Liver (tissue), 8 donors: ENCODE measurements at regions not wholly inside any gene's neighbourhood (a gene's known extent, or its start where the extent isn't known, plus 50 kb on each side); places are given as distances from the start of the nearest gene placed in this dataset.

Experiments
- DNase-seq: peaks from one replicate; pipeline ENCODE4 v3.0.0-alpha.2; 2017; ENCODE audit warnings: low spot score
- H3K27ac ChIP-seq, 2 donors: one replicate each; pipeline ENCODE4 v1.7.0; 2013; ENCODE audit warnings: inconsistent platforms in 2 of 2, low read length in 2 of 2, control low read depth in 1 of 2, low read depth in 1 of 2, mild to moderate bottlenecking in 1 of 2
- H3K27me3 ChIP-seq, 4 donors: one replicate each; pipeline versions ENCODE4 v1.6.1 to v1.7.0; 2013; ENCODE audit warnings: low read length in 3 of 4, inconsistent platforms in 1 of 4, mild to moderate bottlenecking in 1 of 4, moderate library complexity in 1 of 4; ENCODE audit not compliant: control insufficient read depth in 4 of 4, insufficient read depth in 4 of 4
- H3K36me3 ChIP-seq, 4 donors: one replicate each; pipeline versions ENCODE4 v1.6.1 to v1.7.0; 2013; ENCODE audit warnings: low read length in 3 of 4, mild to moderate bottlenecking in 3 of 4, low read depth in 1 of 4, moderate library complexity in 1 of 4; ENCODE audit not compliant: control insufficient read depth in 4 of 4, insufficient read depth in 3 of 4
- H3K4me1 ChIP-seq, 4 donors: one replicate each; pipeline versions ENCODE4 v1.6.1 to v1.7.0; 2013; ENCODE audit warnings: low read length in 3 of 4, mild to moderate bottlenecking in 3 of 4, moderate library complexity in 1 of 4; ENCODE audit not compliant: control insufficient read depth in 4 of 4, insufficient read depth in 4 of 4
- H3K4me3 ChIP-seq, 3 donors: one replicate each; pipeline versions ENCODE4 v1.6.1 to v1.7.0; 2013; ENCODE audit warnings: low read length in 3 of 3, control low read depth in 1 of 3, low read depth in 1 of 3, mild to moderate bottlenecking in 1 of 3
- H3K9ac ChIP-seq, 2 donors: one replicate each; pipeline ENCODE4 v1.7.0; 2013; ENCODE audit warnings: low read length in 2 of 2, mild to moderate bottlenecking in 2 of 2, moderate library complexity in 2 of 2, control low read depth in 1 of 2, low read depth in 1 of 2
- H3K9me3 ChIP-seq, 4 donors: one replicate each; pipeline versions ENCODE4 v1.6.1 to v1.7.0; 2013; ENCODE audit warnings: low read length in 3 of 4; ENCODE audit not compliant: control insufficient read depth in 4 of 4
- EGR1 ChIP-seq, 2 donors: IDR thresholded peaks; 2 replicates each; pipeline ENCODE4 v1.6.1; 2016 to 2018; ENCODE audit warnings: antibody characterized with exemption in 2 of 2, low read depth in 2 of 2
- FOXA1 ChIP-seq: IDR thresholded peaks from 2 replicates; pipeline ENCODE4 v1.6.1; 2016; ENCODE audit warnings: antibody characterized with exemption
- FOXA2 ChIP-seq: IDR thresholded peaks from 2 replicates; pipeline ENCODE4 v1.6.1; 2016; ENCODE audit warnings: antibody characterized with exemption
- GABPA ChIP-seq, 2 donors: IDR thresholded peaks in 1 of 2; conservative IDR thresholded peaks in 1 of 2; 2 replicates each; pipeline ENCODE4 v1.6.1; 2016; ENCODE audit warnings: antibody characterized with exemption in 2 of 2, mild to moderate bottlenecking in 1 of 2, moderate library complexity in 1 of 2
- HNF4G ChIP-seq: IDR thresholded peaks from 2 replicates; pipeline ENCODE4 v1.6.1; 2016; ENCODE audit warnings: antibody characterized with exemption
- JUND ChIP-seq, 2 donors: IDR thresholded peaks; 2 replicates each; pipeline ENCODE4 v1.6.1; 2016; ENCODE audit warnings: antibody characterized with exemption in 2 of 2
- NR2F2 ChIP-seq: IDR thresholded peaks from 2 replicates; pipeline ENCODE4 v1.6.1; 2016; ENCODE audit warnings: antibody characterized with exemption
- RAD21 ChIP-seq, 2 donors: IDR thresholded peaks; 2 replicates each; pipeline ENCODE4 v1.6.1; 2016; ENCODE audit warnings: antibody characterized with exemption in 2 of 2, mild to moderate bottlenecking in 2 of 2
- RXRA ChIP-seq, 2 donors: IDR thresholded peaks; 2 replicates each; pipeline ENCODE4 v1.6.1; 2017 to 2018; ENCODE audit warnings: antibody characterized with exemption in 2 of 2, mild to moderate bottlenecking in 1 of 2
- SP1 ChIP-seq: IDR thresholded peaks from 2 replicates; pipeline ENCODE4 v1.6.1; 2018; ENCODE audit warnings: antibody characterized with exemption, mild to moderate bottlenecking
- YY1 ChIP-seq: IDR thresholded peaks from 2 replicates; pipeline ENCODE4 v1.6.1; 2016; ENCODE audit warnings: antibody characterized with exemption, mild to moderate bottlenecking
- WGBS: extraction: QIAGEN DNeasy Blood & Tissue Kit; methylation state at CpG from one replicate; pipeline ENCODE4 v1.1.7; 2013; 5-methylcytosine and 5-hydroxymethylcytosine counted together
- TF ChIP-seq, protein P1 (sequence below): IDR thresholded peaks from 2 replicates; pipeline ENCODE4 v1.6.1; 2016; ENCODE audit warnings: antibody characterized with exemption
- TF ChIP-seq, protein P2 (sequence below): IDR thresholded peaks from 2 replicates; pipeline ENCODE4 v1.6.1; 2016; ENCODE audit warnings: antibody characterized with exemption
- TF ChIP-seq, protein P3 (sequence below): IDR thresholded peaks from 2 replicates; pipeline ENCODE4 v1.6.1; 2016; ENCODE audit warnings: antibody characterized with exemption
- TF ChIP-seq, protein P4 (sequence below): fragments of 150-350 bp; IDR thresholded peaks from 2 replicates; pipeline ENCODE4 v1.5.1; 2017; ENCODE audit warnings: improper control_type of control experiment, low read depth, low read length; ENCODE audit not compliant: missing input control
- TF ChIP-seq, protein P5 (sequence below): IDR thresholded peaks from 2 replicates; pipeline ENCODE4 v1.6.1; 2016; ENCODE audit warnings: antibody characterized with exemption, mild to moderate bottlenecking
- donor health status: healthy.
- donor health status: healthy.
- donor health status: healthy.
- donor health status: healthy.
- donor health status: healthy.

DNA sequence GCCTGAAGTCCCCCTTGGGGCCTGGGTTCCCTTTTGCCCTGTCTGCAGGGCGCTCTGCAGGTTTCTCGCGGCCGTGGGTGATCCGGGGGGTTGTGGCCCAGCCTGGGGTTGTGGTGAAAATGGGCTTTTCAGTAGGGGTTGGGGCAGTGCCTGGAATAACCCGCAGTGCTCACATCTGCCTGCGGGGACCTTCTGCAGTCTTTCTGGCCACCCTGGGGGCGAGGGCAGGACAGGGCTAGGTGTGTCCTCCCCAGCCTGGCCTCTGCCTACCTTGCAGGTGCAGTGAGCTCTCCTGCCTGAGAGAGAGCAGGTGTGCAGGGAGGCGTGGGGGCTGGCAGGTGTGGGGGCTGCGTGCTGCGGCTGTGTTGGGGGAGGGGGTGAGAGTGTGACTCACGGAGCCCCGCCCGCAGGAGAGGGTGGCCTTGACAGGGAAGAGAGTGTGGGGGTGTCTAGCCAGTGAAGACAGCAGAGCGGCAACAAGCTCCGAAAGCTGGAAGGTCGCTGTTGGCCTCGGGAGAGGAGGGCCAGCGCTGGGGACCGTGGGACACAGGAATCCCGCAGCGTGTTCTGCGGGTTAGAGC is 131.4 kb downstream of the MRPL36 start:
- WGBS = 17% methylated on average over 23 of the region's 23 CpGs
- Histone ChIP-seq H3K9ac (no peak overlapping the region), H3K4me3 (no peak overlapping the region), H3K27me3 (peaks cover 3 to 12% (median 8%) of the 10 kb centered on the region in 4 donors), H3K36me3 (no peaks in the 10 kb centered on the region), H3K27ac (no peak overlapping the region), H3K4me1 (peaks cover 0 to 4% (median under 1%) of the 10 kb centered on the region in 4 donors), H3K9me3 (no peaks in the 10 kb centered on the region)
- no peak for DNase-seq
- TF ChIP-seq RXRA (IDR thresholded peaks at IDR 0.05) (no peak), SP1 (no peak), GABPA (IDR thresholded peaks at IDR 0.05 in 1 of 2, conservative IDR thresholded peaks at IDR 0.05 in 1 of 2) (no peak), EGR1 (IDR thresholded peaks at IDR 0.05; ENCODE audit: low read depth in 2 of 2) (no peak), HNF4G (no peak), JUND (IDR thresholded peaks at IDR 0.05) (no peak)
- TF ChIP-seq, protein P1, sequence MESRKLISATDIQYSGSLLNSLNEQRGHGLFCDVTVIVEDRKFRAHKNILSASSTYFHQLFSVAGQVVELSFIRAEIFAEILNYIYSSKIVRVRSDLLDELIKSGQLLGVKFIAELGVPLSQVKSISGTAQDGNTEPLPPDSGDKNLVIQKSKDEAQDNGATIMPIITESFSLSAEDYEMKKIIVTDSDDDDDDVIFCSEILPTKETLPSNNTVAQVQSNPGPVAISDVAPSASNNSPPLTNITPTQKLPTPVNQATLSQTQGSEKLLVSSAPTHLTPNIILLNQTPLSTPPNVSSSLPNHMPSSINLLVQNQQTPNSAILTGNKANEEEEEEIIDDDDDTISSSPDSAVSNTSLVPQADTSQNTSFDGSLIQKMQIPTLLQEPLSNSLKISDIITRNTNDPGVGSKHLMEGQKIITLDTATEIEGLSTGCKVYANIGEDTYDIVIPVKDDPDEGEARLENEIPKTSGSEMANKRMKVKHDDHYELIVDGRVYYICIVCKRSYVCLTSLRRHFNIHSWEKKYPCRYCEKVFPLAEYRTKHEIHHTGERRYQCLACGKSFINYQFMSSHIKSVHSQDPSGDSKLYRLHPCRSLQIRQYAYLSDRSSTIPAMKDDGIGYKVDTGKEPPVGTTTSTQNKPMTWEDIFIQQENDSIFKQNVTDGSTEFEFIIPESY = no peak
- TF ChIP-seq, protein P2, sequence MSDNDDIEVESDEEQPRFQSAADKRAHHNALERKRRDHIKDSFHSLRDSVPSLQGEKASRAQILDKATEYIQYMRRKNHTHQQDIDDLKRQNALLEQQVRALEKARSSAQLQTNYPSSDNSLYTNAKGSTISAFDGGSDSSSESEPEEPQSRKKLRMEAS = no peak
- TF ChIP-seq, protein P3, sequence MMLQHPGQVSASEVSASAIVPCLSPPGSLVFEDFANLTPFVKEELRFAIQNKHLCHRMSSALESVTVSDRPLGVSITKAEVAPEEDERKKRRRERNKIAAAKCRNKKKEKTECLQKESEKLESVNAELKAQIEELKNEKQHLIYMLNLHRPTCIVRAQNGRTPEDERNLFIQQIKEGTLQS = no peak
- TF ChIP-seq, protein P4, sequence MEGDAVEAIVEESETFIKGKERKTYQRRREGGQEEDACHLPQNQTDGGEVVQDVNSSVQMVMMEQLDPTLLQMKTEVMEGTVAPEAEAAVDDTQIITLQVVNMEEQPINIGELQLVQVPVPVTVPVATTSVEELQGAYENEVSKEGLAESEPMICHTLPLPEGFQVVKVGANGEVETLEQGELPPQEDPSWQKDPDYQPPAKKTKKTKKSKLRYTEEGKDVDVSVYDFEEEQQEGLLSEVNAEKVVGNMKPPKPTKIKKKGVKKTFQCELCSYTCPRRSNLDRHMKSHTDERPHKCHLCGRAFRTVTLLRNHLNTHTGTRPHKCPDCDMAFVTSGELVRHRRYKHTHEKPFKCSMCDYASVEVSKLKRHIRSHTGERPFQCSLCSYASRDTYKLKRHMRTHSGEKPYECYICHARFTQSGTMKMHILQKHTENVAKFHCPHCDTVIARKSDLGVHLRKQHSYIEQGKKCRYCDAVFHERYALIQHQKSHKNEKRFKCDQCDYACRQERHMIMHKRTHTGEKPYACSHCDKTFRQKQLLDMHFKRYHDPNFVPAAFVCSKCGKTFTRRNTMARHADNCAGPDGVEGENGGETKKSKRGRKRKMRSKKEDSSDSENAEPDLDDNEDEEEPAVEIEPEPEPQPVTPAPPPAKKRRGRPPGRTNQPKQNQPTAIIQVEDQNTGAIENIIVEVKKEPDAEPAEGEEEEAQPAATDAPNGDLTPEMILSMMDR = no peak

DNA sequence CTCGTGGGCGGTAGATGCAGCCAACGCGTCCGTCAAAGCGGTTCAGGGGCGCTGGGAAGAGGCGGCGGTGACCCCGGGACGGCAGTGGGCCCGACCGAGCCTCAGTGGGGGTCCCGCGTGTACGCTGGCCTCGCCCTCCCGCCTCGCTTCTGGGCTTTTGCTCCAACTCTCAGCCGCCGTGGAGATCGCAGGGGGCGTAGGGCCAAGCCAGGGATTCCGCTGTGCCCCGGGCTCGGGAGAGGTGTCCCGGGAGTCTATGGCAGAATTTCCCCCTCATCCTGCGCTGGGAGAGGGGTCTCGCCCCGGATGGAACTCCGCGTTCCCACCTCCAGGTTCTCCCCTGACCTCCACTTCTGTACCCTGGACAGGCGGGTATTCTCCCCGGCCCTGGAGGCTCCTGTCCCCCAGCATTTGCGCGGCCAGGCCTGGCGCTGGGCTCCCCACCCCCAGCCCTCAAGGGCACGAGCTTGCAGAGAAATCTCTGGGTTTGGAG is 131.9 kb downstream of the MRPL36 start:
- peaks cover 0 to 4% (median under 1%) of the 10 kb centered on the region in 4 donors for H3K4me1 ChIP-seq
- DNase-seq = no peak
- no peak overlapping the region for H3K9ac ChIP-seq
- peaks cover 3 to 12% (median 6%) of the 10 kb centered on the region in 4 donors for H3K27me3 ChIP-seq
- no peak overlapping the region for H3K27ac ChIP-seq
- TF ChIP-seq, protein P5, sequence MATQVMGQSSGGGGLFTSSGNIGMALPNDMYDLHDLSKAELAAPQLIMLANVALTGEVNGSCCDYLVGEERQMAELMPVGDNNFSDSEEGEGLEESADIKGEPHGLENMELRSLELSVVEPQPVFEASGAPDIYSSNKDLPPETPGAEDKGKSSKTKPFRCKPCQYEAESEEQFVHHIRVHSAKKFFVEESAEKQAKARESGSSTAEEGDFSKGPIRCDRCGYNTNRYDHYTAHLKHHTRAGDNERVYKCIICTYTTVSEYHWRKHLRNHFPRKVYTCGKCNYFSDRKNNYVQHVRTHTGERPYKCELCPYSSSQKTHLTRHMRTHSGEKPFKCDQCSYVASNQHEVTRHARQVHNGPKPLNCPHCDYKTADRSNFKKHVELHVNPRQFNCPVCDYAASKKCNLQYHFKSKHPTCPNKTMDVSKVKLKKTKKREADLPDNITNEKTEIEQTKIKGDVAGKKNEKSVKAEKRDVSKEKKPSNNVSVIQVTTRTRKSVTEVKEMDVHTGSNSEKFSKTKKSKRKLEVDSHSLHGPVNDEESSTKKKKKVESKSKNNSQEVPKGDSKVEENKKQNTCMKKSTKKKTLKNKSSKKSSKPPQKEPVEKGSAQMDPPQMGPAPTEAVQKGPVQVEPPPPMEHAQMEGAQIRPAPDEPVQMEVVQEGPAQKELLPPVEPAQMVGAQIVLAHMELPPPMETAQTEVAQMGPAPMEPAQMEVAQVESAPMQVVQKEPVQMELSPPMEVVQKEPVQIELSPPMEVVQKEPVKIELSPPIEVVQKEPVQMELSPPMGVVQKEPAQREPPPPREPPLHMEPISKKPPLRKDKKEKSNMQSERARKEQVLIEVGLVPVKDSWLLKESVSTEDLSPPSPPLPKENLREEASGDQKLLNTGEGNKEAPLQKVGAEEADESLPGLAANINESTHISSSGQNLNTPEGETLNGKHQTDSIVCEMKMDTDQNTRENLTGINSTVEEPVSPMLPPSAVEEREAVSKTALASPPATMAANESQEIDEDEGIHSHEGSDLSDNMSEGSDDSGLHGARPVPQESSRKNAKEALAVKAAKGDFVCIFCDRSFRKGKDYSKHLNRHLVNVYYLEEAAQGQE = no peak
- no peak for TF ChIP-seq YY1
- TF ChIP-seq FOXA1 = no peak
- TF ChIP-seq, protein P3 = no peak
- TF ChIP-seq RXRA (IDR thresholded peaks at IDR 0.05) = no peak
- TF ChIP-seq FOXA2 = no peak
- no peak for TF ChIP-seq RAD21 (IDR thresholded peaks at IDR 0.05)
- TF ChIP-seq, protein P2 = no peak
- no peak for TF ChIP-seq GABPA (IDR thresholded peaks at IDR 0.05 in 1 of 2, conservative IDR thresholded peaks at IDR 0.05 in 1 of 2)
- no peak for TF ChIP-seq NR2F2
- no peak for TF ChIP-seq SP1
- no peak for TF ChIP-seq EGR1 (IDR thresholded peaks at IDR 0.05; ENCODE audit: low read depth in 2 of 2)
- peak overlapping the region in 1 of 3 donors; percentile 26 for H3K4me3 ChIP-seq
- 4% methylated on average over 38 of the region's 38 CpGs for WGBS
- no peaks in the 10 kb centered on the region for H3K9me3 ChIP-seq
- no peaks in the 10 kb centered on the region for H3K36me3 ChIP-seq
